Stimulated activated CD8-positive, alpha-beta memory T cell treated with anti-CD3 and anti-CD28 coated beads, Interleukin-7, amount 100 ng/mL, for 4 hours (primary cell): ENCODE measurements at regions not wholly inside any gene's neighbourhood (a gene's known extent, or its start where the extent isn't known, plus 50 kb on each side); places are given as distances from the start of the nearest gene placed in this dataset.
"Not testable (repeated sequence)": the region's sequence is repeated elsewhere in the genome, so short reads cannot be mapped to it uniquely, and the experiment has no call there.

ENCODE experiments used
- DNase-seq, 2 donors: peaks; one replicate each; pipeline ENCODE4 v3.0.0-alpha.2; 2020; ENCODE audit warnings: low read depth in 2 of 2

GRCh38 chr13:56687131-56687530 lies 453.6 kb upstream of the PRR20A start:
- no peak for DNase-seq

GRCh38 chr13:56697011-56697410 lies 443.7 kb upstream of the PRR20A start:
- no peak for DNase-seq

GRCh38 chr13:56700324-56700723 lies 440.4 kb upstream of the PRR20A start:
- no peak for DNase-seq

DNA sequence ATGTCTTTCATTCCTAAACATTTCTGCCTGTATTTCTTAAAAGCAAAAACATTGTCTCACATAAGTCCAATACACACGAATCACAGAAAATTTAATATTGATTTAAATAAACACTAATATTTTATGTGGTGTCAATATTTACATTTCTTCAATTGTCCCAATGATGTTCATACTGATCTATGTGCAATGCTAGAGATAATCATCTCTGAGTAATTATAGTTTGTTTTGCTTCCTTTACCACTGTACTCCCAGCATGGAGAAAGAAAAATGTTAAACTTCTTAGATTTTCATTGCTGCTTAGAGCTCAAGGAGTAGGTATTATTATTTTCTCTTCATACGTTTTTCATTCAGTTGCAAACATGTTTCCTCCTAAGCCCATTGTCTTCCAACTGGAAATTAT lies 434.2 kb upstream of the PRR20A start:
- DNase-seq: no peak

DNA sequence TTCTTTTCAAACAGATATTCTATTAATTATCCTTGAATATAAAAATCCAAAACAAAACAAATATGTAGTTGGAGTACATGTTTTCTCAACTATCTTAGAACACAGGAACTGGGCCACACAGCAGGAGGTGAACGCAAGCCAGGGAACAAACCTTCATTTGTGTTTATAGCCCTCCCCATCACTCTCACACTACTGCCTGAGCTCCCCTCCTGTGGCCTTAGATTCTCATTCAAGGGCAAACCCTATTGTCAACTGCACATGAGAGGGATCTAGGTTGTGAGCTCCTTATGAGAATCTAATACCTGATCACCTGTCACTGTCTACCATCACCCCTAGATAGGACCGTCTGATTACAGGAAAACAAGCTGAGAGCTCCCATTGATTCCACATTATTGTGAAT lies 427.1 kb upstream of the PRR20A start:
- no peak for DNase-seq

DNA sequence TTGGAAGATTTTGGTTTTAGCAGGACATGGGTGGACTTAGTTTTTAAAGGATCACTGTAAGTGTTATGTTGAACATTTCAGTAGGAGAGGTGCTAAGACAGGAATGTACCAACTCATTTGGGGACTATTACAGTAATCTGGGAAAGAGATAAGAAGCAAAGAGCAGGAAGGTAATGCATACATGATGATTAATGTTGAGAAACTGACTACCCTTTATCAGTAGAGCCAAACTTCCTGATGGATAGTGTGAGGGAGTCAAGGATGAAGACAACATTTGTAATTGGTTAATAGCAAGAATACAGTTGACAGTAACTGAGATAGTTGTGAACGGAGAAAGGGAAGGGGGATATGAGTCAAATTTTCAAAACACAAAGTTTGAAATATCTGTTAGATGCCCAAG lies 421.9 kb upstream of the PRR20A start:
- DNase-seq: no peak

GRCh38 chr13:56720841-56721240 lies 419.9 kb upstream of the PRR20A start:
- DNase-seq: no peak

GRCh38 chr13:56735537-56735942 lies 405.2 kb upstream of the PRR20A start:
- DNase-seq: no peak

DNA sequence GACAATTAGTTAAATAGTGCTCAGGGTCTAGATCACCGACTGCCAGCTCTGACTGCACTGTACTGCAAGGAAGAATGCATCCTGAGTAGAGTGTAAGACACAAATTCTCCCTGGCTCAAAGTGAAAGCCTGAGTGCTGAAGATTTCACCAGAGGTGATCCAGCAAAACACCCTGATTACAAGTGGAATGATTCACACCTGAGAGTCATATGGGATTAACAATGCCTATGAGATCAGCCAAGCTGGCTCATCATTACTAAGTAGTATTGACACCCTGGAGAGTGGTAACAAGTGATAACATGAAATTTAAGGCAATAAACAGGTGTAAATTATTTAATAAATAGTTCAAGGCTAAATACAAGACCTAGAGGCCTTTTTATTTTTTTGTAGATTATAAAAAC lies 403.8 kb upstream of the PRR20A start:
- no peak for DNase-seq

DNA sequence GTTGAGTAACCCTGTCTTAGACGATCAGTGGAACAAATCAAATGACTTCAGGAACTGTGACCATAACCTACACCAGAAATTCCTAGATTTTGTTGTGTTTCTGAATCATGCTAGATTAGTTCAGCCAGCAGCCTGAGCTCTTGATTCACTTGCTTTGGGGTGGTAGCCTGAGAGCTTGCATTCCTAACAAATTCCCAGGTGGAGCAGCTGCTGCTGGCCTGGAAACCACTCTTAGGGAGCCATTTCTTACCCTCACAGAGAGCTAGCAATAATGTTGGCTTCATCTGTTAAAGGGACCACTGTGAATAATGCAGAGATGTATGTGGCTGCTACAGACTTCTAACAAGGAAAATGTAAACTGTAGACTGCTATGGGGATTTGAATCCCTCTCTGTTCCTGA lies 388.1 kb upstream of the PRR20A start:
- DNase-seq: no peak

GRCh38 chr13:56755181-56755935 lies 385.4 kb upstream of the PRR20A start:
- DNase-seq: no peak

DNA sequence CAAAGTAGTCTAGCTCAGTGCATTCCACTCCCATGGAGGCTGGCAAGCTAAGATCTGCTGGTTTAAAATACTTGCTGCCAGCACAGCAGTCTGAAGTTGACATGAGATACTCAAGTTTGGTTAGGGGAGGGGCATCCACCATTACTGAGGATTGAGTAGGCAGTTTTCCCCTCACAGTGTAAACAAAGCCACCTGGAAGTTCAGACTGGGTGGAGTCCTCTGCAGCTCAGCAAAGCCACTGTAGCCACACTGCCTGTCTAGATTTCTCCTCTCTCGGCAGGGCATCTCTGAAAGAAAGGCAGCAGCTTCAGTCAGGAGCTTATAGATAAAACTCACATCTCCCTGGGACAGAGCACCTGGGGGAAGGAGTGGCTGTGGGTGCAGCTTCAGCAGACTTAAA lies 377.4 kb upstream of the PRR20A start:
- not testable (repeated sequence) for DNase-seq

- no peak for DNase-seq
Observed at GRCh38 chr13:56773148-56773547, 367.6 kb upstream of the PRR20A start.

GRCh38 chr13:56789527-56789926 lies 351.2 kb upstream of the PRR20A start:
- DNase-seq: no peak

DNA sequence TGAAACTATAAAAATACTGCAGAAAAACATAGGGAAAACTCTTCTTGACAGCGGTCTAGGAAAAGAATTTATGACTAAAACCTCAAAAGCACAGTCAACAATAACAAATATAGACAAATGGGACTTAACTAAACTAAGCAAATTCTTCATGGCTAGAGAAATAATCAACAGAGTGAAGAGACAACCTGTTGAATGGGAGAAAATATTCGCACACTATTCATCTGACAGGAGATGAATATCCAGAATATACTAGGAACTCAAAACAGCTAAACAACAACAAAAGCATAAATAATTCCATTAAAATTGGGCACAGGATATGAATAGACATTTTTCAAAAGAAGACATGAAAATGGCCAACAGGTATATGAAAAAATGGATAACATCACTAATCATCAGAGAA lies 303.6 kb upstream of the PRR20A start:
- no peak for DNase-seq

- DNase-seq: no peak
Observed at GRCh38 chr13:56850852-56851251, 289.9 kb upstream of the PRR20A start.

DNA sequence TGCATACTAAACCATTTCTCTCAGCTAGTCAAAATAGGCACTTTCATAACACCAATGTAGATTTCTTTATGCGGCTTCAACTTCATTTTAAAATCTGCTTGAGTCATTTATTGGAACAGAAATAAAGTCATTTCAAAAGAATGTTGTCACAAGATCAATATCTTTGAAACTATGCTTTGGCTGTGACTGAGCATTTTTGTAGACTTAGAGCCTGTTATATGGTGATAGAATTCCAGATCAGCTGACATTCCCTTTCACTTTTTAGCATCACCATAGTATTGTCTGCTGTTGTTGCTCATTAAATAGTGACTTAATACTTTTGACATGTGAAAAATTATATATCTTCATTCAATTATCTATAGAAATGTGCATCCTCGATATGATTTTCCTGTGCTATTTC lies 279.2 kb upstream of the PRR20A start:
- no peak for DNase-seq

DNA sequence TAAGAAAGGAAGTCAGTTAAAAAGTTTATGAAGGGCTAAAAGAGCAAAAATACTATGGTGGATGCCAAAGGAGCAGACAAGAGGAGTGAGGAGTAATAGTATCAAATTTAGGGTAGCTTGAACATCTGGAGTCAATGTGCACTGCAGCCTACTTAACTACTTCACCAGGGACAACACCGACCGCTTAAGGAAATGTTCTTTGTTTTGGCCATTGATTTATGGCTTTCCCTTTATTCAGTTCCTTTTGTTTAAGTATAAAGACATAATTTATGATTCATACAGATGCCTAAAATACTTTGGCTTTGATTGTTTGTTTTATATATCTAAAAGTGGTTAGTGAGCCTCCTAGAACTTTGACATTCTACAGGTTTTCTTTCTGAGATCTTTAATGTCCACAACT lies 276.3 kb upstream of the PRR20A start:
- no peak for DNase-seq

DNA sequence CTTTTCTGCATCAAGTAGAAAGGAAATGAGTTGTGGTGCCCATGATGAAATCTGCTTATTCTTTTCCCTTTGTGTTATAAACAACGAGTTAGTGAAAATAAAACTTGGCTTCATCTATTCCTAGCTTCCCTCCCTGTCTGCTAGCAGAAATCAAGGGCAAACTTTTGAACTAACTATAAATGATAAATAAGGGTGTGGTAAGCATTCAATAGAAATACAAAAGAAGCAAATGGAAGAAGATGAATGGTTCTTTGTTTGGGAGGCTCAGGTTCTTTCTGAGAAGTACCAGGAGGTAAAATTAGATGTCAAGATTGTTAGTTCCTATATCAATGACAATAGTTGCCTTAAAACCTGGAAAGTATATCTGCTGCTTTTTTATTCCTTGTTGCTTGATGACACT lies 275.3 kb upstream of the PRR20A start:
- no peak for DNase-seq

DNA sequence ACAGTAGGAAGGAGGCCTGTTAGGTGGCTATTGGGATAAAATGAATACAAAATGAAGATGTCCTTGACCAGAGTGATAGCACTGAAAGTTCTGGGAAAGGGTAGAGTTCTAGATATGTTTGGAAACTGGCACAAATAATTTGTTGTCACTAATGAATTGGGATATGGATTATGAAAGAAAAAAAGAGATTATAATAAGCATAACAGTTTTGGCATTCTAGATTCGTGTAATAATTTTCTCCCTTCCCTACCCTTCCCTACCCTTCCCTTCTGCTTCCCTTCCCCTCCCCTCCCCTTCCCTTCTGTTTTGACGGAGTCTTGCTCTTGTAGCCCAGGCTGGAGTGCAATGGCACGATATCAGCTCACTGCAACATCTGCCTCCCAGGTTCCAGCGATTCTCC lies 271.0 kb upstream of the PRR20A start:
- DNase-seq: no peak

DNA sequence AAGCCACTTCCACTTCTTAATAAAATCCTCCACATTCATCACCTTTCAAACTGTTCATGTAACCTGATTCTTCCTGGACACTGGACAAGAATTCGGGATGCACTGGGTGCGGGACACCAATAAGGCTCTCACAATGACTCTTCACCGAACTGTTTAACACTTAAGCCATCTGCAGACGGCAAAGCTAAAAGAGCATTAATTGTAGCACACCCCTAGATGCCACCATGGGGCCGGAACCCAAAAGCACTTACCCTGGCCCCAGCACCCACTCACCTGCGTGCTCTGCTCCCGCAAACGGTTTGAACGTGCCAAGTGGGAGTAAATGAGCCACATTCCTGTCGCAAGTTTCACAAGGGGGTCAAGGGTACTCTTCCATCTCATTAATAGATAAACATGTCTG lies 254.3 kb upstream of the PRR20A start:
- no peak for DNase-seq

DNA sequence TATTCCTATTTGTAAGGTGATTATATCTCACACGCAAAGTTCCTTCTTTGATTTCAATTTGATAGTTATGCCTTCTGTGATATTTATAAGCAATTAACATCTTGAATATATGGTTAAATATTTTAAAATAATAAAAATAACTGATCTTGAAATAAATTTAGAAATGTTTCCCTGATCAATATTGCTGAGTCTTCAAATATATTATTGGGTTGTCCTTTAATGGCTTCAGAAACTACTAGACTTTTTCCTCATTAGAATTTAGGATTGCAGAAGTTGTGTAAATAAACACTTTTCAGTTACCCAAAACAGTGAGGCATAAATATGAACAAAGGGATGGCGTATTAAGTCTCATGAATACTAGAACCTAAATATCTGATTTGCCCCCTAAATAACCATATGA lies 252.3 kb upstream of the PRR20A start:
- DNase-seq: no peak

DNA sequence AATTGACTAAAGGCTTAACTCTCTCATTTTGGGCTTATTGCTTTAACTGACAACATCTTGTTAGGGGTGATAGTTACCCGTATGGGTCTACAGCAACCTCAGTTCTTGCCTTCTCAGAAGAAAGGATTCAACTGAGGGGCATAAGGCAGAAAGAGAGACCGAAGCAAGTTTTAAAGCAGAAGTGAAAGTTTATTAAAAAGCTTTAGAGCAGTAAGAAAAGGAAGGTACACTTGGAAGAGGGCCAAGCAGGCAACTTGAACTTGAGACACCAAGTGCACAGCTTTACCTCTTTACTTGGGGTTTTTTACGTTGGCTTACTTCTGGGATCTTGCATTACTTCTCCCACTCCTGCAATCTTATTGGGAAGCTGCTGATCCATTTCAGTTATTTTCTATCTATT lies 246.9 kb upstream of the PRR20A start:
- DNase-seq: no peak

- DNase-seq: no peak
Observed at GRCh38 chr13:56900549-56901279, 240.0 kb upstream of the PRR20A start.
